HepG2 (cell line): ENCODE measurements at regions not wholly inside any gene's neighbourhood (a gene's known extent, or its start where the extent isn't known, plus 50 kb on each side); places are given as distances from the start of the nearest gene placed in this dataset.

Experiments used
- ARNT2 ChIP-seq: sonication (generic); formaldehyde crosslinking; IDR thresholded peaks from 2 replicates; pipeline ENCODE4 v1.8.0; 2022; ENCODE audit warnings: mild to moderate bottlenecking, low read depth, missing genetic modification reagents, moderate library complexity
- GZF1 ChIP-seq: sonication (generic); formaldehyde crosslinking; IDR thresholded peaks from 2 replicates; pipeline ENCODE4 v1.5.1; 2020; ENCODE audit warnings: mild to moderate bottlenecking, missing genetic modification reagents
- STAG1 ChIP-seq: sonication (generic); formaldehyde crosslinking; IDR thresholded peaks from 2 replicates; pipeline ENCODE4 v1.4.0; 2020; ENCODE audit warnings: missing genetic modification reagents
- TCF7 ChIP-seq: sonication (generic); IDR thresholded peaks from 2 replicates; pipeline ENCODE4 v1.6.1; 2016; ENCODE audit warnings: antibody characterized with exemption, low read depth
- ZBTB21 ChIP-seq: sonication (generic); formaldehyde crosslinking; IDR thresholded peaks from 2 replicates; pipeline ENCODE4 v1.4.0; 2020; ENCODE audit warnings: missing genetic modification reagents
- ZNF367 ChIP-seq: sonication (generic); formaldehyde crosslinking; IDR thresholded peaks from 2 replicates; pipeline ENCODE4 v1.4.0; 2020; ENCODE audit warnings: missing genetic modification reagents, borderline replicate concordance
- ZNF546 ChIP-seq: sonication (generic); formaldehyde crosslinking; conservative IDR thresholded peaks from 2 replicates; pipeline ENCODE4 v1.8.1; 2023; ENCODE audit warnings: mild to moderate bottlenecking, missing genetic modification reagents
- TF ChIP-seq, protein P1 (sequence below): IDR thresholded peaks from 2 replicates; pipeline ENCODE4 v1.6.1; 2016; ENCODE audit warnings: low read depth
- TF ChIP-seq, protein P2 (sequence below): sonication (generic); formaldehyde crosslinking; IDR thresholded peaks from 2 replicates; pipeline ENCODE4 v1.5.1; 2020; ENCODE audit warnings: missing genetic modification reagents, mild to moderate bottlenecking, borderline replicate concordance
- TF ChIP-seq, protein P3 (sequence below): IDR thresholded peaks from 2 replicates; pipeline ENCODE4 v1.6.1; 2016

DNA sequence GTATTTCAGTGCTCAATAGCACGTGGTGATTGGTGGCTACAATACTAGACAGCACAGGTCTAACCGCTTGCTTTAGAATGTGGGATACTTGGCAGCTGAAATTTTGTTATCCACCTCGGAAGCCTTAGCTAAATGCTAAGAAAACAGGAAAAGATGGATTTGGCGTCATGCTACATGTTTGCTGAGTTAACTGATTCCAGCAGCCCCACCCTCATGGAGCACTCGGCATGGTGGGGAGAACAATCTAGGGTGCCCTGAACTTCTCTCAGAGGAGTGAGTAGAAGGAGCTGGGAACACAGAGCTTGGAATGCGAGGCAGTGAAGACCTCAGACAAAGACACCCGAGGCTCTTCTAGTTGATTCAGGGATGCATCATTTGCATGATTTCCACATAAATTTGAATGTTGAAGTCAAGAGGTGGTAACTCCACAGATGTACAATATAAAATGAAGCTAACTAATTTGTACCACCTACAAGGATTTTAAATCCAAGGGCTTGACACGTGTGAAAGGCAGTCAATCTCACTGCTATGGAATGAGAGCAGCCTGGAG, 145.1 kb upstream of the FSTL4 start (continued):
- TF ChIP-seq TCF7 (no peak), ARNT2 (CRISPR knock-in tag) (no peak), STAG1 (CRISPR knock-in tag) (no peak), ZNF367 (no peak), ZBTB21 (CRISPR knock-in tag) (no peak), GZF1 (CRISPR knock-in tag) (no peak), ZNF546 (CRISPR knock-in tag) (no peak)
- TF ChIP-seq, protein P1, sequence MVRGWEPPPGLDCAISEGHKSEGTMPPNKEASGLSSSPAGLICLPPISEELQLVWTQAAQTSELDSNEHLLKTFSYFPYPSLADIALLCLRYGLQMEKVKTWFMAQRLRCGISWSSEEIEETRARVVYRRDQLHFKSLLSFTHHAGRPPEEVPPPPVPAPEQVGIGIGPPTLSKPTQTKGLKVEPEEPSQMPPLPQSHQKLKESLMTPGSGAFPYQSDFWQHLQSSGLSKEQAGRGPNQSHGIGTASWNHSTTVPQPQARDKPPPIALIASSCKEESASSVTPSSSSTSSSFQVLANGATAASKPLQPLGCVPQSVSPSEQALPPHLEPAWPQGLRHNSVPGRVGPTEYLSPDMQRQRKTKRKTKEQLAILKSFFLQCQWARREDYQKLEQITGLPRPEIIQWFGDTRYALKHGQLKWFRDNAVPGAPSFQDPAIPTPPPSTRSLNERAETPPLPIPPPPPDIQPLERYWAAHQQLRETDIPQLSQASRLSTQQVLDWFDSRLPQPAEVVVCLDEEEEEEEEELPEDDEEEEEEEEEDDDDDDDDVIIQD (CRISPR knock-in tag), result no peak
- TF ChIP-seq, protein P2, sequence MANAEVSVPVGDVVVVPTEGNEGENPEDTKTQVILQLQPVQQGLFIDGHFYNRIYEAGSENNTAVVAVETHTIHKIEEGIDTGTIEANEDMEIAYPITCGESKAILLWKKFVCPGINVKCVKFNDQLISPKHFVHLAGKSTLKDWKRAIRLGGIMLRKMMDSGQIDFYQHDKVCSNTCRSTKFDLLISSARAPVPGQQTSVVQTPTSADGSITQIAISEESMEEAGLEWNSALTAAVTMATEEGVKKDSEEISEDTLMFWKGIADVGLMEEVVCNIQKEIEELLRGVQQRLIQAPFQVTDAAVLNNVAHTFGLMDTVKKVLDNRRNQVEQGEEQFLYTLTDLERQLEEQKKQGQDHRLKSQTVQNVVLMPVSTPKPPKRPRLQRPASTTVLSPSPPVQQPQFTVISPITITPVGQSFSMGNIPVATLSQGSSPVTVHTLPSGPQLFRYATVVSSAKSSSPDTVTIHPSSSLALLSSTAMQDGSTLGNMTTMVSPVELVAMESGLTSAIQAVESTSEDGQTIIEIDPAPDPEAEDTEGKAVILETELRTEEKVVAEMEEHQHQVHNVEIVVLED (CRISPR knock-in tag), result no peak
- TF ChIP-seq, protein P3, sequence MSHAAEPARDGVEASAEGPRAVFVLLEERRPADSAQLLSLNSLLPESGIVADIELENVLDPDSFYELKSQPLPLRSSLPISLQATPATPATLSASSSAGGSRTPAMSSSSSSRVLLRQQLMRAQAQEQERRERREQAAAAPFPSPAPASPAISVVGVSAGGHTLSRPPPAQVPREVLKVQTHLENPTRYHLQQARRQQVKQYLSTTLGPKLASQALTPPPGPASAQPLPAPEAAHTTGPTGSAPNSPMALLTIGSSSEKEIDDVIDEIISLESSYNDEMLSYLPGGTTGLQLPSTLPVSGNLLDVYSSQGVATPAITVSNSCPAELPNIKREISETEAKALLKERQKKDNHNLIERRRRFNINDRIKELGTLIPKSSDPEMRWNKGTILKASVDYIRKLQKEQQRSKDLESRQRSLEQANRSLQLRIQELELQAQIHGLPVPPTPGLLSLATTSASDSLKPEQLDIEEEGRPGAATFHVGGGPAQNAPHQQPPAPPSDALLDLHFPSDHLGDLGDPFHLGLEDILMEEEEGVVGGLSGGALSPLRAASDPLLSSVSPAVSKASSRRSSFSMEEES (CRISPR knock-in tag), result no peak
